ENCODE measurements at regions not wholly inside any gene's neighbourhood (a gene's known extent, or its start where the extent isn't known, plus 50 kb on each side); places are given as distances from the start of the nearest gene placed in this dataset.
A peak's percentile ranks its signal among the peaks of the same experiment; 100 is the strongest.
"Not testable (repeated sequence)": the region's sequence is repeated elsewhere in the genome, so short reads cannot be mapped to it uniquely, and the experiment has no call there.

DNA sequence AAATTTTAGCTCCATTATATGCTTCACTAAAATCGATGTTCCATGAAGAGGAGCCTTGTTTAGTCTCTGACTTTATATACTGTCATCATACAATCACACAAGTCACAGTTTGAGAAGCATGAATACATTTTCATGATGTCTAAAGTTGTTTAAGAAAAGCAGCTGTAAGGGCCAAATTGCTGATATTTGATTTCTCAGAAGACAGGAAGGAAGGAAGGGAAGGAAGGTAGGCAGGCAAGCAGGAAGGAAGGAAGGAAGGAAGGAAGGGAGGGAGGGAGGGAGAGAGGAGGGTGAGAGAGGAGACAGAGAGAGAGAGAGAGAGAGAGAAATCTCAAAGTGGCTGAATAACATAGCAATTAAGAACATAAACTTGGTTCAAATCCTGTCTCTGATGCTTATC lies 153.7 kb downstream of the RTL9 start:
- no peak for DNase-seq (ENCODE audit: low read depth)

DNA sequence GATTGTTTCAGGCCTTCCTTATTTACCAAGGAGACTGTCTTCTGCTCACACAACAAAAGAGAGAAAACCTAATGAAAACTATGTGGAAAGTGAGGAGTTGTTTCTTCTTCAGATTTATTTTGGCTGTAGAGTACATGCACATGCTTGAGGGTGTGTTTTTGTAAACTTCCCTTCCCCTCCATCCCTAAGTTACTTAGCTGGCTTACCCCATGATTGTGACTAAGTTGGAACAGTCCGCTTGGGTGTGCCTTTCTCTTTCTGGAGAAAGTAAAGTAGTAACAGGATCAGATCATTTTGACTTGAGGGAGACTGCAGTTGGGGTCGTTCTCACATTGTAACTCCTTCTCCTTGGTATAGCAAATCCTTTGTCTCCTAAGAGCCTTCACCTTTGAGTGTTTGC lies 155.9 kb downstream of the RTL9 start:
- no peak for DNase-seq (ENCODE audit: low read depth)

GRCh38 chrX:110519501-110519900 lies 160.9 kb downstream of the RTL9 start:
- DNase-seq (ENCODE audit: low read depth): no peak

DNA sequence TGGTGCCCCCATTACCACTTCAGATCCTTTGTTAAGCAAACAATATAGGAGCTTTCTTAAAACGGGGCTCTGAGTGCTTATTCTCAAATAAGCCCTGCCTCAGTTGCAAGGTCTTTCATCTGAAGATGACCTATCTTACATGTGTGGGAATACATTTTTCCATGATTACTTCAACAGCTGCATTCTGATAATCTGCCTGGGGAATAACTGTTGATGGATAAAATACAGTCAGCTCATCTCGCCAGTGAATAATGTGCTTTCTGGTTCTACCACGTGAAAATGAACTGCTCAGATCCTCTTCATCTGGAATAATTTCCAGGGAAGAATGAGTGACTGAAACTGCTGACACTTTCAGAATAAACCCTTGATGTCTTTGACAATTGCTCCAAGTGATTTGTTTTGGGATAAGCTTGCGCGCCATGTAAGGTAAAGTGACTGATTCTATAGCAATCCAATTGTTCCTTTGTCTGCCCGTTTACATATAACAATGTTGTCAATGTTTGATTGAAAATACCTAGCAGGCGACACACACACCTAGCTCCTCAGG lies 161.3 kb downstream of the RTL9 start:
- no peak for DNase-seq (ENCODE audit: low read depth)

- DNase-seq (ENCODE audit: low read depth): not testable (repeated sequence)
These were observed 162.0 kb downstream of the RTL9 start for GRCh38 chrX:110520652-110521051.

DNA sequence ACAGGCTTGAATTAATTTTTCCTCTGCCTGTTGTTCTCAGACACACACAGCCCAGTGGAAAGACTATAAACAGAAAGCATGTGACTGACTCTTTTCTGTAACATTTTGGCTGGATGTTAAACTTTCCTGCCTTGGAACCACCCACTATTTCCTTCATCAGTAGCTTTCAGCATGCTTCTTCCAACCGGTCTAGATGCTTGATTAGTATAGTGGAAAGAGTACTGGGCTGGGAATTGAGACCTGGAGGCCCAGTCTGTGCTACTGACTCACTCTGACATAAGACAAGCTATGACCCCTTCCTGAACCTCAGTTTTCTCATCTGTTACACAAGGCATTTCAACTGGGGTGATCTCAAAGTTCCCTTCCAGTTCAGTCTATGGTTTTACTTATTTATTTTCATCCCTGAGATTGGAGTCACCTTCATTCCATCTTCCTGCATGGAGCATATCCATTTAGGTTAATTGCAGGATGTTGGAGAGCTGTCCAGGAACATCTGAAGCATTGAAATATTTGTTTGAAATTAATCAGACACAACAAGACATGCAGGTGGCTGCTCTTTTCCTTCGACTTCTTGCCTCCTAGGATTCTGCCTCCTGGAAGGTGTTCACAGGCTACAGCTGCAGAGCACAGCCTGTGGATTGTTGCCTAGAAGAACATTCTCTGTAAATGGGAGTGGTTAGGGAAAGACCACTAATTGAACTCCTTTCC lies 173.4 kb downstream of the RTL9 start:
- peak; percentile 1 for DNase-seq (ENCODE audit: low read depth)

DNA sequence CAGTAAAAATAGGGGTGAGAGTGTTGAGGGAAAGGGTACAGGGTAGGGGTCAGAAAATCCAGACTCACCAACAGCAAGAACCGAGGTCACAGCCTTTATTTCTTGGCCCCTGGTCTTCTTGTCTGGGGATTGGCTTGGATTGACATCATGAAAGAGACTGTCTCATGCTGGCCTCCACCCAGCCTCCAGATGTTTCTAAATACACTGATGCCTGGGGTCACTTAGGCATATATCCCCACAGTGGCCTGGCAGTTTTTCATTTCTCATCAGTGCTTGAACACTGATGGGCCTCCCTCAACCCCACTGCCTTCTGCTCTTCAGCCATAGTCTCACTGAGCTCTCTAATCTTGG lies 173.9 kb downstream of the RTL9 start:
- DNase-seq (ENCODE audit: low read depth): no peak

- no peak for DNase-seq (ENCODE audit: low read depth)
These were observed 178.2 kb downstream of the RTL9 start for GRCh38 chrX:110536816-110537215.

DNA sequence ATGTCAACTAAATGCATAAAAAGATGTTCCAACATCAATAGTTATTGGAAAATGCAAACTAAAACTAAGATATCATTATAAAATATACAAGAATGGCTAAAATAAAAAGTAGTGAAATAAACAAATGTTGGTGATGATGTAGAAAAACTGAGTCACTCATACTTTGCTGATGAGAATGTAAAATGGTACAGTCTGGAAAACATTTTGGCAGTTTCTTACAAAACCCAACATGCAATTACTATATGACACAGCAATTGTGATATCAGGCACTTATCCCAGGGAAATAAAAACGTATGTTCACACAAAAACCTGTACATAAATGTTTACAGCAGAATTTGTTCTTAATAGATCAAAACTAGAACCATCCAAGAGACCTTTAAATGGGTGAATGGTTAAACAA lies 182.6 kb downstream of the RTL9 start:
- DNase-seq (ENCODE audit: low read depth): peak; percentile 5

DNA sequence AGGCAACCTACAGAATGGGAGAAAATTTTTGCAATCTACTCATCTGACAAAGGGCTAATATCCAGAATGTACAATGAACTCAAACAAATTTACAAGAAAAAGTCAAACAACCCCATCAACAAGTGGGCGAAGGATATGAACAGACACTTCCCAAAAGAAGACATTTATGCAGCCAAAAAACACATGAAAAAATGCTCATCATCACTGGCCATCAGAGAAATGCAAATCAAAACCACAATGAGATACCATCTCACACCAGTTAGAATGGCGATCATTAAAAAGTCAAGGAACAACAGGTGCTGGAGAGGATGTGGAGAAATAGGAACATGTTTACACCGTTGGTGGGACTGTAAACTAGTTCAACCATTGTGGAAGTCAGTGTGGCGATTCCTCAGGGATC lies 192.2 kb downstream of the RTL9 start:
- DNase-seq (ENCODE audit: low read depth): not testable (repeated sequence)

DNA sequence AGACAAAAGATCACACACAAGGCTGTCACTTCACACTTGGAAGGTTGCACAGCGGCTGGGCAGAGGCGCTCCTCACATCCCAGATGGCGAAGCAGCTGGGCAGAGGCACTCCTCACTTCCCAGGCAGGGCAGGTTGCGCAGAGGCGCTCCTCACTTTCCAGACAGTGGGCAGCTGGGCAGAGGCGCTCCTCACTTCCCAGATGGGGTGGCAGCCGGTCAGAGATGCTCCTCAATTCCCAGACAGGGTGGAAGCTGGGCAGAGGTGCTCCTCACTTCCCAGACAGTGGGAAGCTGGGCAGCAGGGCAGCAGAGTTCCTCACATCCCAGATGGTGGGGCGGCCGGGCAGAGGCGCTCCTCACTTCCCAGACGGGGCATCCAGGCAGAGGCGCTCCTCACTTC lies 199.2 kb downstream of the RTL9 start:
- DNase-seq (ENCODE audit: low read depth): no peak

- no peak for DNase-seq (ENCODE audit: low read depth)
These were observed 199.8 kb downstream of the RTL9 start for GRCh38 chrX:110558406-110558805.

DNA sequence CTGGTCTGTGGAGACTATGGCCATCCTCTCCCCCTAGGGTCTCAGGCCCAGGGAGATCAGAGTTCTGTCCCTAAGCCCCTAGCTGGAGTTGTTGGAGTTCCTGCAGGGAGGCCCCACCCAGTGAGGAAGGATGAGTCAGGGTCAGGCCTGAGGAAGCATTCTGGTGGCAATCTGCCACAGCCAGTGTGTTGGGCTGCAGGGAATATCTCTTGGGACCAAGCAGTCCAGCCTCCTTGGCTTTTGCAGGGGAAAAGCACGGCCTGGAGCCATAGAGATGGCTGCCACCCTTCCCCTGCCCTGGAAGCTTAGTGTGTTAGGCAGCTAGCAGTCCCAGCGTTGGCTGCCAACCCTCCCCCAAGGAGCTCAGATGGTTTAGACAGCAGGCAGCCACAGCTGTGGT lies 202.4 kb downstream of the RTL9 start:
- peak; percentile 79 for DNase-seq (ENCODE audit: low read depth)

DNA sequence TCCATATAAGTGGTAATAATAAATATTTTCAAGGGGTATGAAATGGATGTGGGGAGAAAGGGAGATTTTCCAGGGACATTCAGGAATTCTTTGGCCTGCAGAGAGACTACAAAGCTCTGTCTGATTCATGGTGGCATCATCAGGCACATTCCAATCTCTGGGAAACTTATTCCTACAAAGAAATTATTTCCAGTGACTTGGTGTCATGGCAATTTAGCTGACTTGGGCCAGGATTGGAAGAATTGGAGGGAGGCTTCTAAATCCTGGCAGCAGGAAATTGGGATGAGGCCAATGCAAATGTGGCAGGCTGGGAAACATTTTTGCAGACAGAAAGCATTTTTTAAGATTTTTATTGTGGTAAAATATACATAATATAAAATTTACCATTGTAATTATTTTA lies 204.6 kb downstream of the RTL9 start:
- peak; percentile 85 for DNase-seq (ENCODE audit: low read depth)

DNA sequence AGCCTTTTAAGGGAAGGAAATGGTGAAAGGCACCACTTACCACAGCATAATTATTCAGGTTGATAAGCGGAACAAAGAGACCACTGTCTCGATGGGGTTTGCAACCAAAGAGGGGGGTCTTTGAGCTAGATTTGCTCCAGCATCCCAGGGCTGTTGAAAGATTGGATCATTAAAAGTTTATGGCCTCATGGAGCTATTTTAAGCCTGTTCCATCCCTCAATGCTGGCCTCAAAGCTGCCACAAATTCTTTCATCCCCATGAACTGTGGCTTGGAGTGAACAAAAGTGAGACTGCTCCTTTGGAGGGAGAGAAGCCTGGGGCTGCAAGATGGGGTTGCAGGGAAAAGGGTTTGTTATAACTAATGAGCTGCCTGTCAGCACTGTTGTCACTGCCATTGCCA lies 209.8 kb downstream of the RTL9 start:
- DNase-seq (ENCODE audit: low read depth): peak; percentile 10

- DNase-seq (ENCODE audit: low read depth): peak; percentile 80
These were observed 210.9 kb downstream of the RTL9 start for GRCh38 chrX:110569506-110569905.

DNA sequence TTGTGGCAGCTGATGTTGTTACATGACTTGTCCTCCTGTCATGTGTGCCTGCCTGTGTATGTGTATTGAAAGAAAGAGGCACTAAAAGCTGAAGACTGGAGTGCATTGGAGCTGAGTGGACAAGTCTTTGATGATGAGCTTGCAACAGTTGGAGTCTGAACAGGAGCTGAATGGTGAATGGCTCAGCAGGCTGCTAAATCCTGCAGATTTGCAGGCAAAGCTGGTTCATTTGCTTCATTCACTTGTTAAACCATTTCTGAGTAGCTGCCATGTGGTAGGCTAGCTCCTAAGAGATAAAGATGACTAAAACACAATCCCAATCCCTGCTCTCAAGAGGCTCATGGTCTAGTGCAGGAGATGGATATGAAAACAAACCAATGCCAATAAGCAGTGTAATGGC lies 217.3 kb downstream of the CHRDL1 start:
- DNase-seq (ENCODE audit: low read depth): no peak

- DNase-seq (ENCODE audit: low read depth): no peak
These were observed 211.5 kb downstream of the CHRDL1 start for GRCh38 chrX:110584083-110584482.

DNA sequence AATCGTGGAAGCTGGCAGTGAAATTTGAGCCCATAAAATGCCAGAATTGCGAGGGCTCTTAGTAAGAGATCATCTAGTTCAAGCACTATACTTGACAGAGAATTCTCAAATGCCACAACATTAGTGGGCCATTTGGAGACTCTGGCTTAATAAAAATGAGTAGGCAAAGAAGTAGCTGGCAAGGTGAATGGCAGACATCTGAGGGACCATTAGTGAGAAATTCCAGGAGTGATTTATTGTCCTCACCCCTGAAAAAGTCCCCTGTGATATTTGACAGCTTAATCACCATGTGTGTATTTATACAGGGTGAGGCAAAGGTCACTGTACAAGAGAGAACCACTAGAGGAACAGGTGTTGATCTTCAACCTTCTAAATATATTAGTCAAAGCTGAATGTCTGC lies 207.5 kb downstream of the CHRDL1 start:
- DNase-seq (ENCODE audit: low read depth): peak; percentile 49

DNA sequence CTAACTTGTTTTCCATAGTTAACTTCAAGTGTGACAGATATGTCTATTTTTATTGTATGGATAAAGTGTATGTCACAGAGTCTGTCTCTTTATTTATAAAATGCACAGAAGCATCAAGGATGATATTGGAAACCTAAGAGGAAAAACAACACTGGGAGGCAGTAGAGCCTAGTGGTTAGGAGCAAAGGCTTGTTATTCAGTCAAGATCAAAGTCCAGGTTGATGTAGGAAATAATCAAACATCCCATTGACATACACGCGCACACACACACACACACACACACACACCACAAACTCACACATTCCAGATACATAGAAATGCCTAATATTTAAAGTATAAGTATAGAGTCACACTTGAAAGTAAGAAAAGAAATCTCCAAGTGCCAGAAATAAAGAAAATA lies 206.8 kb downstream of the CHRDL1 start:
- DNase-seq (ENCODE audit: low read depth): no peak

- peak; percentile 92 for DNase-seq (ENCODE audit: low read depth)
These were observed 194.8 kb downstream of the CHRDL1 start for GRCh38 chrX:110600745-110601310.

DNA sequence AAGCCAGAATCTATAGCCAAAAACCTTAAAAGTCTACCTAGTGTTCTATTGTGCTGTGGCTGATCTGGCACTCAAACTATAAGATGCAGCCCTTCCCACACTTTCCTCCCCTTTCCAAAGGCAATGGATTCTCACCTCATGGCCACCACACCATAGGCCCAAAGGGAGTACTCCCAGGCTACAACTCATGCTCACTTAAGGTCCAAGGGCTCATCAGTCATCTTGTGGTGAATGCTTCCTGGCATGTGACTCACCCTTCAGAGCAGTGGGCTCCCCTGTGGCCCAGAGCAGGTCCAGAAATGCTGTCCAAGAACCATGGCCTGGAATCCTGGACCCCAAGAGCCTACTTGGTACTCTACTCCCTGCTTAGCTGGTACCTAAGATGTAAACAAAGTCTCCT lies 181.0 kb downstream of the CHRDL1 start:
- DNase-seq (ENCODE audit: low read depth): peak; percentile 66
